HG03139 (cell line): ENCODE measurements at regions not wholly inside any gene's neighbourhood (a gene's known extent, or its start where the extent isn't known, plus 50 kb on each side); places are given as distances from the start of the nearest gene placed in this dataset.
"Not testable (repeated sequence)": the region's sequence is repeated elsewhere in the genome, so short reads cannot be mapped to it uniquely, and the experiment has no call there.

Source experiments
- ATAC-seq: cut with Tn5 transposase; IDR thresholded peaks from one replicate; pipeline ENCODE4 v1.9.1; 2021; ENCODE audit not compliant: unreplicated experiment

DNA sequence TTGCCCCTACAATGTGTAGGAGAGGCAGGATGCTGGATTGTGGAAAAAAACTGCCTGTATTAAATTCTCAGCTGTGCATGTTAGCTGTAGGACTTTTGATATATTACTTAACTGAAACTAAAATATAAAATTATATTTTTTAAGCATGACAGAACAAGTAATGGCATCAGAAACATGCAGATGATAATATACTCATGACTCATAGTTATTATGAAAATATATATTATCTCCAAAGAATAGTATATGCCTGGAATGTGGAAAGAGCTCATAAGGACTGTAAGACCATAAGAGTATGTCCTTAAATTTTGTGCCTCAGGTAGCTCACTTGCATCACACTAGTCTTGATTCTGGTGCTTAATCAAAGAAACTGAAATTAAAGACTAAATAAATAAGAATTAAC, 1100.6 kb downstream of the TECRL start:
- ATAC-seq = no peak

- ATAC-seq = no peak
Observed at GRCh38 chr4:63302792-63303191, 1106.5 kb downstream of the TECRL start.

DNA sequence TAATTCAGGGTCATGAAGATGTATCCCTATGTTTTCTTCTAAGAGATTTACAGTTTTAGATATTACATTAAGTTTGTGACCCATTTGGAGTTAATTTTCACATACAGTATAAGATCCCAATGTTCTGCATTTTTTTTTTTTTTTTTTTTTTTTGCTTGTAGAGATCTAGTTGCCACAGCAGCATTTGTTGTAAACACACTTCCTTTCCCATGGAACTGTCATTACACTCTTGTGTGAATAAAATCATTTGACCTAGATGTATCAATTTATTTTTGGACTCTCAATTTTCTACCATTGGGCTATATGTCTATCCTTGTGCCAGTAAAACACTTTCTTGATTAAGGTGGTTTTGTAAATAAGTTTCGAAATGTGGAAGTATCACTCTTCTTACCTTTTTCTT, 1107.2 kb downstream of the TECRL start:
- ATAC-seq = no peak

- ATAC-seq = no peak
Observed at GRCh38 chr4:63296773-63297172, 1112.5 kb downstream of the TECRL start.

DNA sequence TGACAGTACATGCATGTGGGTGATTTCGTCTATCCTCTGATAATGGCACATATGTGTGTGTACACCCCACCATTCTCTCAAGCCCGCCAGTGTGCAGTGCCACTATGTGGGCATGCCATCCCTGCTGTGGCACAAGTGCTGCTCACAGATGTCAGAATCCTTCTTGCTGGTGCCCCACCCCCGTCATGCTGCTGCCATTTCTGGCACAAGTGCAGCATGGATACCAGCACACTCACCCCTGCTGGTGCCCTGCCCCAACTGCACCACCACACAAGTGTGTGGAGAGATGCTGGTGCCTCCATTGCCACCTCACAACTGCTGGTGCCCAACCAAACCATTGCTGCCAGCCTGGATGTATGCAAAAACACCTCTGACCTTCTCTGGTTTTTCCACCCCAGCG, 1133.8 kb downstream of the TECRL start:
- no peak for ATAC-seq

DNA sequence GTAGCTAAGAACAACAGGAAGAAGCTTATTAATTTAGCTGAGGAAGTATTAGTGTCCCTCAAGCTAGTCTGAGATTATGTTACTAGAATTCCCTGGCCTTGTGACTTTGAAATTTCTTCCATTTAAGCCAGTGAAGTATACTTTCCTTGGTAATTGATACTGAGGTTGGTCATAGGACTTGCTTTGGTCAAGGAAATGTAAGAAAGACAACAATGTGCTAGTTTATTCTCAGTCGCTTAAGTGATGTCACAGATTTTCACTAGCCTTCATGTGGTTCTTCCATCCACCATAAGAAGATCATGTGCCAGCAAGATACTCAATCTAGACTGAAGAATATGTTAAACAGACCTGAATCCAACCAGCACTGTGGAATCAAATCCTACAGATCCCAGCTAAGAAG, 1140.1 kb downstream of the TECRL start:
- ATAC-seq = no peak

DNA sequence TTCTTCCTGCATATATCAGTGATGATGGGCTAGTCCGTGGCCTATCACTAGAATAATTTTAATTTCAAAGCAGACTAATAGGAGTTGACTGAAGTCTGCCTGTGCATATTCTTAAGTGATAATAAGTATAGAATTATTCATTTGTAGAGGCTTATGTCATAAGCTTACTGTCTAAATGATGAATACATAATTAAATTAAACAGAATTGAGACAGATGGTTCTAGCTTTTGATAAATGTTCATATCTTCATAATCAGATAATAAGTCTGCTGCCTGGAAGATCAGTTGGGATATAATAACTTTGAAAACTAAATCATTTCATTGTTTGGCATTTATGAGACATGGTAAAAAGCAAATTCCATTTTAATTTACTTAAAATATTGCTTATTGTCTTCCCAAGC, 1175.6 kb downstream of the TECRL start:
- no peak for ATAC-seq

DNA sequence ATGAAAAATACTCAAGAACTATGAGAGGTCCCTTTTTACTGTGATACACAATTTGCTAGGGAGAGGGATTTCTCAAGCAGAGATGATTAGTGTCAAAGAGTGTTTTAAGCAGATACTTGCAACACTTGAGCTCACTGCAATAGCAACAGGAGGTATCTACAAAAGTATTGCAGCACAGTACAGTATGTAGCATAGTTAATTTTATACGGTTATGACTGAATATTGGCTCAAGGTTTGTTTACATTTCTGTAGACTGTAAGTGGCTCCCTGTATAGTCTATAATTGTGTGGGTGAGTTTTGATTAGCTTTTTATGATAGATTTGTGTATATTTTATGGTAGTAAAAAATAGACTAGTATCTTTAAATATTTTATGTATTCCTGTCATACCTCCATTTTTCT, 1177.2 kb downstream of the TECRL start:
- no peak for ATAC-seq

GRCh38 chr4:63226229-63226628, 1183.0 kb downstream of the TECRL start:
- ATAC-seq = no peak

DNA sequence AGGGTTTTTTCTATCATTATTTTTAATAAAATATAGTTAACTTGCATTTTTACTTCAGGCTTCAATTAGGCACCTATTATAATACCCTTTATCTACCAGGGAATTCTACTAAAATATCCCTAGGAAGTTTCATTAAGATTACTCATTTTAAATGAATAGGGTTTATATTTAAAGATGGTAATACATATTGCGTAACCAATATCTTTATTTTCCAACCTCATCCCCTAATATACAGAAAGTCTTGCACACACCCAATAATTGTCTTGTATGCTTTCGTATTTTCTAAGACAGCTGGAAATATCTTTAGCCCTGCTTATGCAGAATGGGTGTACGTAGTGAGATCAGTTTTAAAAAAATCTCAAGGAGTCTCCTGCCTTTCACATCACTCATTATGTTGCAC, 1186.8 kb downstream of the TECRL start:
- ATAC-seq = no peak

DNA sequence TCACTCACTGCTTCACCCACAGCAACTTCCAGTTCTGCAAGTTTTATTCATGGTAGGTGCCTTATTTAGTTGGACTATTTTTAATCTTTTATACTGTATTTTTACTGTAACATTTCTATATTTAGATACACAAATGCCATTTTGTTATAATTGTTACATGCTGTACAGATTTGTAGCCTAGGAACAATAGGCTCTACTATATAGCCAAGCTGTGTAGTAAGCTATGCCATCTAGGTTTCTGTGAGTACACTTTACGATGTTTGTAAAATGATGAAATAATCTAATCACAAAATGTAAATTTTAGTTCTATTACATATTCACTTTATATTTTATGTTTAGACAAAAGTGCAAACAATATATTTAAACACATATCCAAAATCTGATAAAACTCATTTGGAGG, 1187.8 kb downstream of the TECRL start:
- ATAC-seq = no peak

DNA sequence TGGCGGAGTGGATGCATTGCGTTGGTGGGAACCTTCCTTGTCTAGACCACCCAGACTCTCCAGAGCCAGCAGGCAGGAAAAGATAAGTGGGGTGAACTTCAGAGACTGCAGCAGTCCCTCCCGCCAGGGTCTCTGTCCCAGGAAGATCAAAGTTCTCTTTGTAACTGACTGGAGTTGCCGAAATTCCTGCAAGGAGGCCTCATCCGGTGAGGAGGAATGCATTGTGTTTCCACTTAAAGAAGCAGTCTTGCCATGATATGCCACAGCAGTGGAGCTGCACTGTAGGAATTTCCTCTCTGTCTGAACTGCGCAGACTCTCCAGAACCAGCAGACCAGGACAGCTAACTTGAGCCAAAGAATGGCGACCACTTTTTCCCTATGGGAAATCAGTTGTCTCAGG, 1190.4 kb downstream of the TECRL start:
- no peak for ATAC-seq

- ATAC-seq = no peak
Observed at GRCh38 chr4:63214076-63214475, 1195.2 kb downstream of the TECRL start.

GRCh38 chr4:63211776-63212479, 1197.3 kb downstream of the TECRL start:
- no peak for ATAC-seq

- no peak for ATAC-seq
Observed at GRCh38 chr4:63211375-63211774, 1197.9 kb downstream of the TECRL start.

- ATAC-seq = not testable (repeated sequence)
Observed at GRCh38 chr4:63193029-63193428, 1216.2 kb downstream of the TECRL start.

DNA sequence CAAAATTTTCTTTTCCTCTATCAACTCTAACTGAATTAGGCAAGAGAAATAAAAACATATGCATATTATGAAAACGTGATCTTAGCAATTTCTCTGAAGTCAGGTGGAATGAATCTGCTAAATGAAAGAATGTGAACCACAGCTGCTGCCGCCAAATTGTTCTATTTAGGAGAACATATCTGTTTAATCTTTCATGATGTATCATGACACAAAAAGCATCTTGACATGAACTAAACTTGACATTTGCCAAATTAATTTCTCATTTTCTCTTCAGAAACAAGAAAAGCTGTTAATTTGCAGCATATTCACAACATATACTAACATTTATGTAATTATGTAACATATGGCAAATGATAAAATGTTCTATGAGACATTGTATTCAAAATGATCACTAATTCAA, 1237.9 kb downstream of the TECRL start:
- ATAC-seq = no peak

GRCh38 chr4:63170923-63171322, 1238.3 kb downstream of the TECRL start:
- ATAC-seq = no peak

GRCh38 chr4:63169836-63170235, 1239.4 kb downstream of the TECRL start:
- ATAC-seq = no peak

DNA sequence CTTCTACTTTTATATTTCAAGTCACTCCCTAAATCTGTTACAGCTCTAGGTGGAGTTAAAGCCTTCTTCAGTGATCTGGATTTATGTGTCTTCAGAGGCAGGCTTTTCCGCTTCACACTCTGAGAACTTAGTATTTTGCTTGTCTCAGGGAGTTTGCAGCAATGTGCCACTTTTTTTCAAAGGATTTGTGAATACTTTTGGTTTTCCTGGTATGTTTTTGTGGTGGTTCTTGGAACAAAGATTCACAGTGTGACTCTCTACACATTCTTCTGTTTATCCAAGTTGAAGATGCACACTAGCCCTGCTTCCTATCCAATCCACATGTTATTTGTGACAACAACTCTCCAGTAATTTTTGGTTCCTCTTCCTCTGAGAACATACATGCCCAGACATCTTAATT, 1253.7 kb downstream of the TECRL start:
- no peak for ATAC-seq

DNA sequence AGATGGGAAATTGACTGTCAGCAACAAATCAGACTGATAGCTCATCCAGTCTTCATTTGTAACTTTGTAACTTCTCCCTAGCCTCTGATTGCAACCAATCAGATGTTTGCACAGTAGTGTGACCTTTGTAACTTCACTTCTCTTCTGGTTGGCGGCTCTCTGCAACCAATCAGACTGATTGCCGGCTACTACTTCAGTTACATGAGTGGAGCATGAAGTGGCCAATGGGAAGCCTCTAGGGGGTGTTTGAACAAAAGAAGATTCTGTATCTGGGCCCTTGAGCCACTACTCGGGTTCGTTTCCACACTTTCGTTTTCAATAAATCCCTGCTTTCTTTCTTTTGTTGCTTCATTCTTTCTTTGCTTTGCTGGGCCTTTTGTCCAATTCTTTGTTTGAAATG, 1285.8 kb downstream of the TECRL start:
- ATAC-seq = no peak

DNA sequence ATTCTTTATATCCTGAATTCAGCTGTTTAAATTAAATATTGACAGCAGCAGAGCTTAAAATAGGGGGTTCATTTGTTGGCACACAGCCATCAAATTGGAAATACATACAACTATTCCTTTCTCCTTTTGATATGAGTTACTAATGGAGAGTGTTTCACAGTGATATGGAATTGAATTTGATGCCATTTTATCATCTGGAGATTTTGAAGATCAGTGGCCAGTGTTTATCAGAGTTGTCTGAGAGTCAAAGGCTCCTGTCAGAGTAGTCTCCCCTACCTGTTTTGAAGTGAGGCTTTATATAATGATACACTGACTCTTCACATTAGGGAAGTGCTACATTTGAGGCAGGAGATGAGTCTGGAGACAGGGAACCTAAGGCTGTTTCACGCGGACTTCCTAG, 1286.3 kb downstream of the TECRL start:
- ATAC-seq = no peak

GRCh38 chr4:63106600-63106999, 1302.7 kb downstream of the TECRL start:
- no peak for ATAC-seq
